ENCODE measurements at regions not wholly inside any gene's neighbourhood (a gene's known extent, or its start where the extent isn't known, plus 50 kb on each side); places are given as distances from the start of the nearest gene placed in this dataset.

- DNase-seq: no peak
Observed at GRCh38 chr6:4584801-4585200, 191.4 kb upstream of the CDYL start.

GRCh38 chr6:4582506-4583417, 193.4 kb upstream of the CDYL start:
- no peak for DNase-seq

- DNase-seq: no peak
Observed at GRCh38 chr6:4581468-4582385, 194.5 kb upstream of the CDYL start.

GRCh38 chr6:4580361-4580760, 195.8 kb upstream of the CDYL start:
- DNase-seq: no peak

GRCh38 chr6:4577406-4577805, 198.8 kb upstream of the CDYL start:
- DNase-seq: no peak

- DNase-seq: no peak
Observed at GRCh38 chr6:4575714-4576113, 200.5 kb upstream of the CDYL start.

GRCh38 chr6:4574007-4574406, 202.2 kb upstream of the CDYL start:
- DNase-seq: no peak

GRCh38 chr6:4571011-4571410, 205.2 kb upstream of the CDYL start:
- DNase-seq: no peak

- DNase-seq: no peak
Observed at GRCh38 chr6:4568138-4568537, 208.1 kb upstream of the CDYL start.

- DNase-seq: no peak
Observed at GRCh38 chr6:4567141-4567540, 209.1 kb upstream of the CDYL start.

- no peak for DNase-seq
Observed at GRCh38 chr6:4565301-4566250, 210.6 kb upstream of the CDYL start.

- no peak for DNase-seq
Observed at GRCh38 chr6:4564801-4565271, 211.4 kb upstream of the CDYL start.

GRCh38 chr6:4563877-4564276, 212.3 kb upstream of the CDYL start:
- DNase-seq: no peak

GRCh38 chr6:4563156-4563555, 213.0 kb upstream of the CDYL start:
- no peak for DNase-seq

GRCh38 chr6:4561773-4562400, 214.3 kb upstream of the CDYL start:
- no peak for DNase-seq

GRCh38 chr6:4561078-4561435, 215.1 kb upstream of the CDYL start:
- DNase-seq: no peak

GRCh38 chr6:4560221-4561077, 215.8 kb upstream of the CDYL start:
- no peak for DNase-seq

GRCh38 chr6:4559281-4559875, 216.8 kb upstream of the CDYL start:
- DNase-seq: no peak

- no peak for DNase-seq
Observed at GRCh38 chr6:4554645-4555044, 221.6 kb upstream of the CDYL start.

GRCh38 chr6:4553387-4553786, 222.8 kb upstream of the CDYL start:
- no peak for DNase-seq

GRCh38 chr6:4550227-4550597, 226.0 kb upstream of the CDYL start:
- no peak for DNase-seq

Data from NCI-H2081 (cell line).